Activated CD8-positive, alpha-beta memory T cell treated with anti-CD3 and anti-CD28 coated beads, Interleukin-2, amount 50 U/mL, for 48 hours (primary cell): ENCODE measurements at regions not wholly inside any gene's neighbourhood (a gene's known extent, or its start where the extent isn't known, plus 50 kb on each side); places are given as distances from the start of the nearest gene placed in this dataset.

Source experiments
- DNase-seq: peaks from one replicate; pipeline ENCODE4 v3.0.0-alpha.2; 2020

DNA sequence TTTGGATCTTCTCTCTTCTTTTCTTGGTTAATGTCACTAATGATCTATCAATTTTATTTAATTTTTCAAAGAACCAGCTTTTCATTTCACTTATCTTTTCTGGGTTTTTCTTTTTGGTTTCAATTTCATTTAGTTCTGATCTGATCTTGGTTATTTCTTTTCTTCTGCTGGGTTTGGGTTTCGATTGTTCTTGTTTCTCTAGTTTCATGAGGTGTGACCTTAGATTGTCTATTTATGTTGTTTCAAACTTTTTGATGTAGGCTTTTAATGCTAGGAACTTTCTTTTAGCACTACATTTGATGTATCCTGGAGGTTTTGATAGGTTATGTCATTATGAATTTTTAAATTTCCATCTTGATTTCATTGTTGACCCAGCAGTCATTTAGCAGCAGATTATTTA lies 142.3 kb downstream of the C11orf87 start:
- no peak for DNase-seq

DNA sequence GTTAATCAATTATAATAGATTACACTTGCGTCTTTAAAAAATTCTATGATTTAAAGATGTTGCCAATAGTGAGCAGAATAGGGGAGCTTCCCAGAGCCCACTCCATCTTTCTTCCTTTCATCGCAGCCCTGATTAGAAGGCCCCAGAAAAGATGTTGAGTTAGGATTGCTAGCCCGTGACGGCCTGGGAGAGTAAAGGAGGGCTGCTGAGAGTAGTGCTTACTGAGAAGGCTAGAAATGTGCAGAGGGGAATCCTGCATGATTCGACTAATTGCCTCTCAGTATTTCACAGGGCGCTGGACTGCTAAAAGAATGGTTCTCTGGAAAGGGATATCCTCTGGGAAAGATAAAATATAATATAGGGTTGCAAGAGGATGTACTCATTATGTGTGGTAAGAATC lies 160.5 kb downstream of the C11orf87 start:
- no peak for DNase-seq

GRCh38 chr11:109584001-109584972 lies 162.3 kb downstream of the C11orf87 start:
- no peak for DNase-seq

GRCh38 chr11:109586789-109587188 lies 164.8 kb downstream of the C11orf87 start:
- no peak for DNase-seq

GRCh38 chr11:109590782-109591181 lies 168.8 kb downstream of the C11orf87 start:
- DNase-seq: no peak

DNA sequence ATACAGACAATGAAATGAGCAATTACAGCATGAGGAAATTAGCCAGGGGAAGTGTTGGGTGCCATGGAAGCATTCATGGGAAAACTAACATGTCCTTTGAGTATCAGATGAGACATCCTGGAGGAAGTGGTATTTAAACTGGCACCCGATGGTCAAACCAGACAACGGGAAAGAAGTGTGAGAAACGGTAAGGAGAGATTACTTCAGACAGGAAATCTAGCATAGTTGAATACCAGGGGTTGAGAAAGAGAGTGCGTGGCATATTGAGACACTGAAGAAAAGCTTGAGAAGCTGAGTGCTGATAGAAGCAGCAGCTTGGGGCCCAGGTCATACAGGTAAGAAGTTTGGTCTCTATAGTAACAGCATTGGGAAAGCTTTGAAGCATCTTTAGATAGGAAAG lies 175.3 kb downstream of the C11orf87 start:
- no peak for DNase-seq

- DNase-seq: no peak
Measured at GRCh38 chr11:109604481-109605400, 182.8 kb downstream of the C11orf87 start.

GRCh38 chr11:109606256-109606655 lies 184.3 kb downstream of the C11orf87 start:
- no peak for DNase-seq

DNA sequence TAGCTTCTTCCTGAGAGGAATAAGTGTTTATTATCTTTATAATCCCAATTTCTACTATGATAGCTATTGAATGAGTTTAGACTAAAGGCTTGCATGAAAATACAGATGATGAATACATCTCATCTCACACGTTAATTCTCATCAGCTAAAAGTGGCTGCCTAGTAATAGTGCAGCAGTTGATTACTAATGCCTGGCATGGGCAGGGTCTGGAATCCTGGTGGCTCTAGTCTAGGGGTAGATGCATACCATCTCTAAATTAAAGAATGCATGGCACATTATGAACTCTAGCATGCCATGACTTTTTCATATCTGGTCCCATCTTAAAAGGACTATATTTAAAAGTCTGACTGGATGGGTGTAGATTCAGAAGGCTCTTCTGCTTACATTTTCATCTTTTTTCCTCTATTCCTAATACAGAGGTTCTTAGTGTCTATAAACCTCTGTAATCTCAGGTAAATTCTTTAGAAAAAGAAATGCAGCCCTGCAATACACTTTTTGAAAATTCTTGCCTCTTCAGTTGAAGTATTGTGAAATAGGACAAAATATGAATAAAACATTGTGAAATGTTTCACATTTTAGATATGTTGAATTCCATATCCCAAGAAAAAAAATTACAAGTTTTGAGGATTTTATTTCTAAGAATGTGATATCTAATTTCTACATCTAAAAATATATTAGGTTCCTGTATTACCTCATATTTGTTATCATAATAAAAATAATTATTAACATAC lies 187.6 kb downstream of the C11orf87 start:
- no peak for DNase-seq

DNA sequence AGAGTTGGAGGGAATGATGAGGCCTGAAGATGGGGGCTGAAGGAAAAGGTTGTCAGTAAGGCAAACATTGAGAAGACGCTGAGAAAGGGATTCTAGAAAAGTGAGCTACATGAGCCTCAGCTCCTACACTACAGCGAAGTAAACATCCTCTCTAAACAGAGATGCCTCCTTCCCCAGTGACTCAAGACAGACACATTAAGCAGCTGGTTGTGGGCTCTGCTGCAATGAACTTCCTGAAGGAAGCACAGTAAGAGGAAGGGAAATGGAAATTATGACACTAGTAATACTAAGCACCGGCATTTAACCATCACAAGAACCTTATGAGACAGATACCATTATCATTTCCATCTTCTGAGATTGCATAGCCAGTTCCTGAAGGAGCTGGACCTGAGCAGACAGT lies 190.5 kb downstream of the C11orf87 start:
- DNase-seq: no peak

- DNase-seq: no peak
Measured at GRCh38 chr11:109619498-109619897, 197.5 kb downstream of the C11orf87 start.

- DNase-seq: no peak
Measured at GRCh38 chr11:109629734-109630133, 207.7 kb downstream of the C11orf87 start.

GRCh38 chr11:109641549-109641948 lies 219.6 kb downstream of the C11orf87 start:
- no peak for DNase-seq

- DNase-seq: no peak
Measured at GRCh38 chr11:109644152-109644551, 222.2 kb downstream of the C11orf87 start.

- DNase-seq: no peak
Measured at GRCh38 chr11:109648804-109649203, 226.8 kb downstream of the C11orf87 start.

DNA sequence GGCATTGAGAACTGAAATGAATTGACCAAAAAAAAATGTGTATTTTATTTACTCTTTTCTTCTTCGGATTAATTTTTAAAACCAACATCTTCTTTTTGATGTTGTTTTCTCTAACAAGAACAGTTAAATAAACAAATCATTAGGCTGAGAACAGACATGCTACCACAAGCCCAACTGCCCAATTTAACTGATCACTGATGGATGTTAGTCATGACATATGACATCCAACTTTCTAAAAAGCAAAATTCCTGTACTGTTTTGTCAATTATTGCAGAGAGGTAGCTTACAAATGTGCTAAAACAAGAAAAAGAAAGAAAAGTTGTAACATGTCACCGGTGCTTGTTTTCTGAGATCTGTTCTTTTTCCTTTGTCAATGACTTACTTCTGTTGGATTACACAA lies 232.1 kb downstream of the C11orf87 start:
- DNase-seq: no peak

- DNase-seq: no peak
Measured at GRCh38 chr11:109658190-109658589, 236.2 kb downstream of the C11orf87 start.

- no peak for DNase-seq
Measured at GRCh38 chr11:109667719-109668118, 245.7 kb downstream of the C11orf87 start.

DNA sequence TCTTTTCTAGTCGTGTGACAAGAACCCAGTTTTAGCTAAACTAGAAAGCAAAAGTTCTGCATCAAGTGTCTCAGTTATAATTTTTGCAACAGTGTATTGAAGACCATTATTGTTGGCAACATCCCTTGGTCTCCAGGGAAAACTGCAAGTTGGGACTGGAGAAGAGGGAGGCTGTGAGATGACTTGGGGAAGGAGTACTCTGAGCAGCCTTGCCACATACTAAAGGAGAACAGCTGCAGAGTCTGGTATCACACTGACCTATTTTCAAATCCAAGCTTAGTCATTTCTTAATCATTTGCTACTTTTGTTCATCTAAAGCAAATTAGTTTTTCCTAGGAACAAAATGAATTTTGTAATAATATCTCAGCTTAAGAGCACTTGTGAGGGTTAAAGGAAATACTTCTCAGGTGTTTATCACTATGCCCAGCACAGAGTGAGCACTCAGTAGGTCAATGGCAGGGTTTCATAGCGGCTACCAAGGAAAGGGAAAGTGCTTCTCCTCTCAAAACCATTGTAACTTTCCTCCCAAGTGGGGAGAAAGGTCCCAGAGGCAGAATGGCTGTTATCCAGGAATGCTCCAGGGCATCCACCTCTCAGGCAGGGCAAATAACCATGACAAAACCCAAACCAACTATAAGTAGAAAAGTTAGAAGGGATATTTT lies 247.1 kb downstream of the C11orf87 start:
- no peak for DNase-seq

DNA sequence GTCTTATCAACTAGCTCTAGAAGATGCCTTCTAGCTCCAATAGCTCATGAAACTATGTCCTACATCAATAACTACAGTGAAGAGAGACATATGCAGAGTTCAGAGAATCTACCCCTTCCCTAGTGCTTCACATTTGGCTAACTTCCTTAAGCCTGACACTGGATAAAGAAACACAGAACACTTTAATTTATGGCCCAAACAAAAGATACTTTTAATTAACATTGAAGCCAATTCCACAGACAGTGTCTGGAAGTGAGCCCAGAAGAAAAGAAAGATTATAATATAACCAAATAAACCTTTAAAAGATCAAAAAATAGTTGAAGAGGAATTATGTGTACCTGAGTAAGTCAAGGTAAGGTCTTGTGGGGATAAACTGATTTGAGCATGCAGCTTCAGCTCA lies 255.2 kb downstream of the C11orf87 start:
- DNase-seq: no peak

DNA sequence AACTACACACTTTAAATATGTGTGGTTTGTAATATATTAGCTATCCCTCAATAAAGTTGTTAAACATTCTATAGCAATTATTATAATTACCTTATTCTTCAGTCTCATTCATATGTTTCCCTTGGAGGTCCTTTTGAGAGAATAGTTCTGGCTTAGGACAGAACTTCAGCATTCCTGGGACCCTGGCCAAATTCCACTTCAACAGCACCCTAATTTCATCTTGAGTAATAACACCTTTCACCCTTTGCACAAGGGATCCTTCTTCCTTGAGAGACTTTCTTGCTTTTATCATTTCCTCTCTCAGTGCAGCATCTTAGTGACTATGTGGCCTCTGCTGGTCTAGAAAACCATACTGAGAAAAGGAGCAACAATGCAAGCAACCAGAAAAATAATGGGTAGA lies 255.9 kb downstream of the C11orf87 start:
- DNase-seq: no peak

- DNase-seq: no peak
Measured at GRCh38 chr11:109680127-109680526, 258.1 kb downstream of the C11orf87 start.
